ENCODE measurements at regions not wholly inside any gene's neighbourhood (a gene's known extent, or its start where the extent isn't known, plus 50 kb on each side); places are given as distances from the start of the nearest gene placed in this dataset.

DNA sequence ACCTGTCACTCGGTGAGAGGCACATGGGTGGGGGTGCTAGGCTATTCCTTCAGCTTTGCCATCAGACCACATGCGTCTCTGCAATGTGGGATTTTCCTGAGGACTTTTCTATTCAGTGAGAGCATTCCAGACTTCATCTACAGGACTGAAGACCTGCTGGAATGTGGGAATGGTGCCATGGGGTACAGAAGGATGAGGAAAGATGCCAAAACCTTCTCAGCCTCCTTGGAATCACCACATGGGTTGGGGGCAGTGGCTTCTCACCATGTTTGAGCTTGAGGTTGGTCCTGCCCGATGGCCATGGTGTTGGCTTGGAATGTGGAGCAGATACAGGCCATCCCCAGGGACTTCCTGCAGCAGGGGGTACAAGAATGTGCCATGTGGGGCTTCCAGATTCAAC lies 80.9 kb upstream of the KLF13 start:
- no peak overlapping the region for H3K4me3 ChIP-seq (ENCODE audit: low read depth, low read length)
- TF ChIP-seq CTCF (IDR thresholded peaks at IDR 0.05; ENCODE audit: low read depth, low read length): no peak

GRCh38 chr15:31247404-31247803 lies 79.2 kb upstream of the KLF13 start:
- no peak for TF ChIP-seq CTCF (IDR thresholded peaks at IDR 0.05; ENCODE audit: low read depth, low read length)
- no peak overlapping the region for H3K4me3 ChIP-seq (ENCODE audit: low read depth, low read length)

DNA sequence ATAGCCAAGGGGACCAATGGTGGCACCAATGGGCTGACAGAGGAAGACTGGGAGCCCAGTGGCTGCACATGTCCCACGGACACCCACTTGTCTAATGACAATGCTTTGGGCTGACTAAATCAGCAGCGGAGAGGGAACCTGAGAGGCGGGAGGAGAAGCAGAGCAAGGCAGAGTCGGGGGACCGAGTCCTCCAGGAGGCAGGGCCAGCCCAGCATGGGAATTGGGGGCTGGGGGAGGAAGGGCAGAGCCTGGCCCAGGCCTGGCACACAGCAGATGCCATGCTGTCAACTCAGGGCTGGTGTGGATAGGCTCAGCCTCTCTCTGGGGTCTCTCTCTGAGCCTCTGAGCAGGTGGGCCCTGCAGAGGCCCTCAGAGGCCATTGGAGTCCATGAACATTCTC lies 78.4 kb upstream of the KLF13 start:
- TF ChIP-seq CTCF (IDR thresholded peaks at IDR 0.05; ENCODE audit: low read depth, low read length): no peak
- H3K4me3 ChIP-seq (ENCODE audit: low read depth, low read length): no peak overlapping the region

DNA sequence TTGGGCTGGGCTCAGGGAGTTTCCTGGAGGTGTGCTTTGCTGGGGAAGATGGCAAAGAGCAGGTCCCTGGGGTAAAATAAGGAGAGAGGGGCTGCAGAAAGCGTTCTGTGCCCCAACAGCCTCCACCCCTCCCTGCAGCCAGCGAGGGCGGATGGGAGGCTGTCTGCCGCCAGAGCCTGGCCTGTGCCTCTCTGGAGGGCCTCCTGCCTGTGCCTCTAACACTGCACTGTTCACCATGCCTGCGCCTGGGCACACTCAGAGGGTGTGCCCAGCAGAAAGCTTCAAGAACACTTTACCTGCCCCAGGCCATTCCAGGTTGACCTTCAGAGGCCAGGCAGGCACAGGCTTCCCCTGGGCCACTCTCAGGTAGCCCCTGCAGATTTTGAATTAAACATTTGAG lies 77.7 kb upstream of the KLF13 start:
- no peak overlapping the region for H3K4me3 ChIP-seq (ENCODE audit: low read depth, low read length)
- no peak for TF ChIP-seq CTCF (IDR thresholded peaks at IDR 0.05; ENCODE audit: low read depth, low read length)

GRCh38 chr15:31250033-31250432 lies 76.6 kb upstream of the KLF13 start:
- TF ChIP-seq CTCF (IDR thresholded peaks at IDR 0.05; ENCODE audit: low read depth, low read length): no peak
- H3K4me3 ChIP-seq (ENCODE audit: low read depth, low read length): no peak overlapping the region

GRCh38 chr15:31251165-31251564 lies 75.5 kb upstream of the KLF13 start:
- TF ChIP-seq CTCF (IDR thresholded peaks at IDR 0.05; ENCODE audit: low read depth, low read length): no peak
- H3K4me3 ChIP-seq (ENCODE audit: low read depth, low read length): no peak overlapping the region

DNA sequence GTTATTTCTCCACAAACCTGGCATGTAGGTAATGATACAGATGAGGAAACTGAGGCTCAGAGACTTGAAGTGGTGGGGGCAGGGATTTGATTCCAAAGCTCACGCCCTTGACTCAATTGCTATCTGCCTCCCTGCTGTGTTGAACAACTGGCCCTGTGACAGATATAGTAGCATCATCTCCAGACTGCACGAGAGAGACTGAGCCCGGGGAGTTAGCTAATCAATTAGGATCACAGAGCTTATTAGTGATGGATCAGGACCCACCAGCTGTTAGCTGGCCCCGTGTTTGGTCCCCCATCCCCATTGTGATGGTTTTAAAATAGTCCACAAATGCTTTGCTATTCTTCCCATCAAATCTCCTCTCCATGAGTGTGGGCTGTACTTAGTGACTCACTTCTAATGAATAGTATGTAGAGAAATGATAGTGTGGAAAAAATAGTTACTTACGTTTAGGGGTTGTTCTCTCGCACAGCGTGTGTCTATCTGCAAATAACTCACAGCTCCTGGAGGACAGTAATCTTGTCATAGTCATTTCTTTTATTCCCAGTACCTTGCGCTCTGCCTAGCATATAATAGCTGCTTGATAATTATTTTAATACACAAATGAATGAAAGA lies 74.4 kb upstream of the KLF13 start:
- no peak overlapping the region for H3K4me3 ChIP-seq (ENCODE audit: low read depth, low read length)
- TF ChIP-seq CTCF (IDR thresholded peaks at IDR 0.05; ENCODE audit: low read depth, low read length): no peak
